ENCODE measurements at regions not wholly inside any gene's neighbourhood (a gene's known extent, or its start where the extent isn't known, plus 50 kb on each side); places are given as distances from the start of the nearest gene placed in this dataset.

- Histone ChIP-seq H3K36me3 (ENCODE audit: control insufficient read depth in 4 of 4, insufficient read depth in 3 of 4, low read depth in 1 of 4, low read length in 3 of 4) (no peaks in the 10 kb centered on the region), H3K27ac (ENCODE audit: low read depth in 1 of 2, low read length in 2 of 2) (no peak overlapping the region), H3K27me3 (ENCODE audit: control insufficient read depth in 4 of 4, insufficient read depth in 4 of 4, low read length in 3 of 4) (no peaks in the 10 kb centered on the region), H3K4me3 (ENCODE audit: low read depth in 1 of 3, low read length in 3 of 3) (no peak overlapping the region), H3K4me1 (ENCODE audit: control insufficient read depth in 4 of 4, insufficient read depth in 4 of 4, low read length in 3 of 4) (no peaks in the 10 kb centered on the region), H3K9ac (ENCODE audit: low read depth in 1 of 2, low read length in 2 of 2) (no peak overlapping the region), H3K9me3 (ENCODE audit: control insufficient read depth in 4 of 4, low read length in 3 of 4) (no peaks in the 10 kb centered on the region)
- DNase-seq (ENCODE audit: low spot score) = no peak
- 43% methylated on average over 1 of the region's 1 CpG for WGBS
- TF ChIP-seq SP1 (IDR thresholded peaks at IDR 0.05) (no peak), YY1 (IDR thresholded peaks at IDR 0.05) (no peak), TAF1 (conservative IDR thresholded peaks at IDR 0.05) (no peak), MAX (IDR thresholded peaks at IDR 0.05) (no peak), CTCF (IDR thresholded peaks at IDR 0.05; ENCODE audit: low read depth, low read length, missing input control) (no peak), FOXA2 (IDR thresholded peaks at IDR 0.05) (no peak), ATF3 (IDR thresholded peaks at IDR 0.05) (no peak), HNF4A (conservative IDR thresholded peaks at IDR 0.05) (no peak), REST (IDR thresholded peaks at IDR 0.05) (no peak), RAD21 (IDR thresholded peaks at IDR 0.05) (no peak), GABPA (IDR thresholded peaks at IDR 0.05 in 1 of 2, conservative IDR thresholded peaks at IDR 0.05 in 1 of 2) (no peak), ZBTB33 (IDR thresholded peaks at IDR 0.05) (no peak), HNF4G (IDR thresholded peaks at IDR 0.05) (no peak), NR2F2 (IDR thresholded peaks at IDR 0.05) (no peak), JUND (IDR thresholded peaks at IDR 0.05) (no peak), EGR1 (IDR thresholded peaks at IDR 0.05; ENCODE audit: low read depth in 2 of 2) (no peak), FOXA1 (IDR thresholded peaks at IDR 0.05) (no peak)
Observed at GRCh38 chr2:188151670-188152069, 140.0 kb upstream of the GULP1 start.

All from liver (tissue), 8 donors.